NCI-H526 (cell line): ENCODE measurements at regions not wholly inside any gene's neighbourhood (a gene's known extent, or its start where the extent isn't known, plus 50 kb on each side); places are given as distances from the start of the nearest gene placed in this dataset.
A peak's percentile ranks its signal among the peaks of the same experiment; 100 is the strongest.

Source experiments
- DNase-seq, 2 experiments: peaks; one replicate each; lab custom pipeline; 2025; lab: John Stamatoyannopoulos, UW

DNA sequence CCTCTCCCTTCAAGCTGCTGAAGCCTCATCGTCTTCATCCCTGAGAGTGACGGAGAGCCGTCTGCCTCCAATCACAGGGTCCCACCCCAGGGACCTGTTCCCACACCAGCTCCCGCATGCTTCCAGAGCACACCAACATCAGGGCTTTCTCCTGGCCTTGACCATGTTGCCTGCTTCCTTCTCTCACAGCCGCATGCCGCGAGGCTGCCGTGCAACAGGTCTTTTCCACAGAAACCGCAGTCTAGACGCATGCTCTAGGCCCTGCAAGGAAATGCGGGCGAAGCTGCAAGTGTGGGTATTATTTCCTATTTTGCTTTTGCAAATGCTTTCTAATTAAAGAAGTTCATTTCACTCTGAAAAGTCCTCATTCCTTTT lies 277.8 kb downstream of the EIPR1 start:
- DNase-seq = no peak

DNA sequence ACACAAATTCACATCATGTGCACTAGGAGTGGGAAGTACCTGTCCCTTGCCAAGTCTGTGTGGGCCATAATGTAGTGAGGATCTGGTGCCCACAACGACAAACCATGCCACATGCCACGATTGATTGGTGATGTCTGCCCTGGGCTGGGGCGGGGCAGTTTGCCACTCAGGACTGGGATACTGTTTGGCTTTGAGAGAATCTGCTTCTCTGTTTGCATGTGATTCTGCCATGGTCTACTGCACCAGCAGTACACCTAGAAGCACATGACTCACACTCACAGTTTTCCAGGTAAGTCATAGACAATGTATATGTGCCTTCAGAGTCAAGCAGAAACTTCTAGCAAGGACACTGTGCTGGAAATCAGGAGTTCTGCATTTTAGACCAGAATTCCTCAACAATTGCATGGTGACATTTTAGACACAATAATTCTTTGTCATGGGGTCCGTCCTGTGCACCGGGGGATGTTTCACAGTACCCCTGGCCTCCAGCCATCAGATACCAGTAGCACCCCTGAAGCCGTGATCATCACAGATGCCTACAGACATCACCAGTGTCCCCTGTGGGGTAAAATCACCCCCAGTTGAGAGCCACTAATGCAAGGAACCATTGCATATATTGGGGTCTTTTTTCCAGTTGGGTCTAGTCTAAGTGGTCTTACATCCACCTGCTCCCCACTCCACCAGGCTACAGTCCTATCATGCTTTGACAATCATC lies 278.3 kb downstream of the EIPR1 start:
- DNase-seq = peak in 1 of 2 experiments; percentile 35

DNA sequence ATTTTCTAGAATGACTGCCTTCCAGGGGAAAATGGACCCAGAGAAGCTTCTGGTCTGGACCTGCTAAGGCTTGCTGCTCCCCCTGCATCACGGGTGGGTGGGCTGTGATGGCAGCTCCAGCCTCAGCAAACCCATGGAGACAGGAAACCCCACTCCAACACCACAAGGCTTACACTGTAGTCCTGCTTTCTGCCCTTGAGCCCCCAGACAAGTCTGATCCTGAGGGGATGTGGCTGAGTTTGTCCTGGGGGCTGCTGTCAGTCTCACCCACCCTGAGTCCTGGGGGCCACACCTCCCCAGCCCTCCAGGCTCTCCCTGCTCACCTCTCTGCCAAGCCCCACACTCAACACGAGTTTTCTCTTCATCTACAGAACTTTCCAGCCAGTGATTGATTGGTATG lies 279.4 kb downstream of the EIPR1 start:
- DNase-seq = no peak

DNA sequence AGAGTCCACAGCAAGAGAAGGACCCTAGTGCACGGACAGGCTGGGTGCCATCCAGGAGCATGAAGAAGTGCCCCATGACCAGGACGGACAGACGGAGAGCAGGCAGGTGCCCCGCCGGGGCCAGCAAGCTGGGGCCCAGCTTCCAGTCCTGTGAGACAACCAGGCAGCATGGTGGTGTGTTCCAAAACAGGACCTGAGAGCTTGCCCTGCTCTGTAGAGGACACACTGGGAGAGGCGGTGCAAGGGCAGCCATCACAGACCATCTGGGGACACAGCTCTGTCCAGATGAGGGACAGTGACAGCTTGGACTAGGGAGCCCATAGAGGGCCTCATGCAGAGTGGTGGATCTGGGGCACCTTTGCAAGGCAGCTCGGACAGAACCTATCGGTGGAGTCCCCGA lies 279.8 kb downstream of the EIPR1 start:
- no peak for DNase-seq

DNA sequence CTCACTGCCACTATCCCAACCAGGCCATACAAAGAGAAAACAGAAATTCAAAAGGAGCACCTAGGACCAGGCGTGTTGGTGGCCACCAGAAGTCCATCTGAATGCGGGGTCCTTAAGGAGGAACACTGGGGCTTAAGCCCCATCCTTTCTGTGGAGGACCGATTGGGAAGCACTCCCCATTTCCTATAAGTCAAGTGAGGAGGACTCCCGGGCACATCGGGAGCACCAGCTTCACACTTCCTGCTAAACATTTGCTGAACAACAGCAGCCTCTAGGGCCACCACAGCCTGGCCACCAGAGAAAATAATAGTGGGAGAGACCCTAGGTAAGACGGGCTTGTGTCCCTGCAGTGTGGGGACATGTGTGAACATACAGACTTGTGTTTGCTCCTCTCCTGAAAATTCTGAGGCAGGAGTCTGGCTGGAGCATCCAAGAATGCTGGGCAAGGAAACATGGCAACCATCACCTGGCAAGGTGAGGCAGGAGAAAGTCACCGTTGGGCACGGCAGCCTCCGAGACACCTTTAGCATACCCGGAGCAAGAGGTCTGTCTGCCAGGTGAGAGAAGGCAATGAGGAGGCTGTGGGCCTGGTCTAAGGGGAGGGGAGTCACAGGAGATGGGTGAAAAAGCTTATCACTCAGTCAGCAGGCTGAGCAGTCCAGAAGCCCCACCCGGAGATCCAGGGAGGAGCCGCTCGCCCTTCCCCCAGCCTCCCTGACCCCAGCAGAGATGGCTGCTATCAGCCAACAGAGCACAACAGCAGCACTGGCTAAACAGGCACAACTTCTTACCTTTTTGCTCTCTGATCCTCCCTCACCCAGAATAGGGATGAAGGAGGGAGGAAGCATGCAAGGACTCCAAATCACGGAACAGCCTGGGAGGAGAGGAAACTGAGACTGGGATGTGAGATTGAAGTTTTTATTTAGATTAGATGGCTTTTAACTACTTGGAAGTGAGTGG lies 282.3 kb downstream of the EIPR1 start:
- no peak for DNase-seq

DNA sequence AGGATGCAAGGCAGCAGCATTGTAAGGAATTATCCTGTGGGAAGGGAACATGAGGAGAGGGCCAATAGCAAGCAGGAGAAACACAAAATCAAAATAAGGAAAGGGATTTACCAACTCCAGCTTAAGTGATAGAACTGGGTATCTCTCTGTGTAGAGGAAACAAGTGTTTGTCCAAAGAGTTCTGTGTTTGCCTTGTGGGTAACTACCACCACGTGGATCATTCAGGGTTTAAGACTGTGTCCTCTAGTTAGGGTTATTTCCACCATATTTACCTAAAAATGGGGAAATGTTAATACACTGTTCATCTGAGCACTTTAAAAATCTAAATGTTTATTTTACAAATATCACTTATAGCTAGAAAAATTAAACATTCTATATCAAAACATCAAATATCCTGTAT lies 283.3 kb downstream of the EIPR1 start:
- no peak for DNase-seq

DNA sequence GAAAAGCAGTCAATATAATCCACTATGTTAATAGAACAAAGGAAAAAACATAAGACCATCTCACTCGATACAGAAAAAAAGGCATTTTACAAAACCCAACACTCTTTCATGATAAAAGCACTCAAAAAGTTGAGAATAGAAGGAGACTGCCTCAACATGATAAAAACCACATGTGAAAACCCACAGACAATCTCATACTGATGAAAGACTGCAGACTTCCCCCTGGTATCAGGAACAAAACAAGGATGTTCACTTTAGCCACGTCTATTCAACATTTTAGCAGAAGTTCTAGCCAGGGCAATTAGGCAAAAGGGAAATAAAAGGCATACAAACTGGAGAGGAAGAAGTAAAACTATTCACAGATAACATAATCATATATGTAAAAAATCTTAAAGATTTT lies 285.9 kb downstream of the EIPR1 start:
- DNase-seq = no peak

DNA sequence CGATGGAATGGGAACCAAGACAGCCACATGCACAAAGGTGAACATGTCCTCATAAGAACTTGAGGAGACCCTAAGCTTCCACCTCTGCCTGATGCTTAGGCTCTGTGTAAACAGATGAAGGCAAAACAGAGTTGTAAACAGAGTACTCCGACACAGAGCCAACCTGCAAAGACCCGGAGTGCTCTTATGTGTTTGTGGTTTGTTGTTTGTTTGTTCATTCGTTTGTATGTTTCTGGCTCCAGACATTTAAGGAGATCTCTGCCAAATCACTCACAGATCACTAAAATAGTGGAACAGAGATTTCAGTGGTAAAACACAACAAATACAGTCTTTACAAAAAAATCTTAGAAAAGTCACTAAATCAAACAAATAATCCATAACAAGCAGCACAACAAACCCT lies 294.9 kb downstream of the EIPR1 start:
- no peak for DNase-seq

DNA sequence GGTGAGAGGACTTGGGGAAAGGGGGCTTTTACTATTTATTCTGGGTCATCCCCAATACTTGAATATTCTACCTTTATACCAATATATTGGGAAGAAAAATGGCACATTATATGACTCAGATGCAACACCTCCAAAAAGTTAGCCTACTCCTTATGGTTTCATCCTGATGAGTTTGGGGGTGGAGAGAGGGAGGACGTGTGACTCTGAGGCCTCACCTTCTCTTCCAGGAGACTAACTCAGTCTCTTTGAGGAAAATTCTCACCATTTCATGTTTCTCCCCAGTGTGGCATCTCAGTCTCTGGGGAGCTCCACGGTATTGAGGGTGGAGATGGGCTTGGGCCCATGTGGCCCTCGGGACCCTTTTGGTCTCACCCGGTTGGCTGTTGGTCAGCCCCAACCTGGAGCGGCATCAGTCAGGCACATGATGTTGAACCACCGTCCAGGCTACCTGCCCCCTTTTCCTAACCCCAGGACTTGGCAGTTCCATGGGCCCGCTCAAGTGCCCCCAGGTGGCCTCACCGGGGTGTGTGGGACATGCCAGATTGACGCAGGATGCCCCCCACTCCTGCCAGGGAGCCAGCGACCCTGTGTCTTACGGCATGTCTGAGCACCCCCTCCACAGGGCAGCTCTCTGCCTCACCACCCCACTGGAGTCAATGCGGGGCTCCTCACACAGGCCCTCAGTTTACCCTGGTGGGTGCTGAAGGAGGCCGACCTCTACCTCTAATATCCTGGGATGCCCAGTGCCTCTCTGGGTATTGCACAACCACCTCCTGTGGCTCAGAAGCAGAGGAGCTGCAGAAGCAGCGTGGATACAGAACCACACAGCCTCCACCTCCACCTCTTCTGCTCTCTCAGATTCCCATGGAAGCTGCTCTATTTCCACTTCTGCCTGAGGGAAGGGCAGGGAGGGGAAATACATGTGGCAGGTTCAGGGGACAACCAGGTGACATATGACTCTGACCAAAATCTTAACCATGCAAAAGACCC lies 297.4 kb downstream of the EIPR1 start:
- DNase-seq = no peak

DNA sequence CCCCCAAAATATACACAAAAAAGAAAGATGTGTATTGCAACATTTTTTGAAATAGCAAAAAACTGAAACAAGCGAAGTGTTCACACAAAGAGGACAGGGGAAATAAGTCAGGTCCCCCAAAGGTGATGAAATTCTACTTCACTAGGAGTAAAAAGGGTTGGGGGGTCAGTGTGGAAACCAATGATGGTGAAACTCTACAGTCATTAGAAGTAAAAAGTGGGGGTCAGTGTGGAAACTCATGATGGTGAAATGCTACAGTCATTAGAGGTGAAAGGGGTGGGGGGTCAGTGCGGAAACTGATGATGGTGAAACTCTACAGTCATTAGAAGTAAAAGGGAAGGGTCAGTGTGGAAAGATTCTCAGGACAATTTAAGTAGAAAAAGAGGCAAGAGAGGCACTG lies 298.2 kb downstream of the EIPR1 start:
- no peak for DNase-seq

DNA sequence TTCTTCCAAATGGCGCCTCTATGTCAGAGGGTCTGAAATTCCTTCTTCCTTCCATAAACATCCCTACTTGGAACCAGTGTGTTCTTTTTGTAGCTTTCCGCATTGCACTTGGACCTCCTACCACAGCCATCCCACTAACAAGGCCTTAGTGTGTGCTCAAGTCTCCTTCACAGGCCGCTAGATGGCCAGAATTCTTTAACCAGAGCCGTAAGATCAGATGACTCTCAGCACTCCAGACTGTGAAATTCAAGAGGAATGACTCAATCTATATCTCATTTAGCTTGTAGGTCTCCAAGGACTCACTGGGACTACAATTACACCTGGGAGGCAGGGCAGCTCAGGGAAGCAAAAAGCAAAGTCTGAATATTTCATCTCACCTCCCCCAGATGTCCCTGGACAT lies 298.9 kb downstream of the EIPR1 start:
- no peak for DNase-seq

DNA sequence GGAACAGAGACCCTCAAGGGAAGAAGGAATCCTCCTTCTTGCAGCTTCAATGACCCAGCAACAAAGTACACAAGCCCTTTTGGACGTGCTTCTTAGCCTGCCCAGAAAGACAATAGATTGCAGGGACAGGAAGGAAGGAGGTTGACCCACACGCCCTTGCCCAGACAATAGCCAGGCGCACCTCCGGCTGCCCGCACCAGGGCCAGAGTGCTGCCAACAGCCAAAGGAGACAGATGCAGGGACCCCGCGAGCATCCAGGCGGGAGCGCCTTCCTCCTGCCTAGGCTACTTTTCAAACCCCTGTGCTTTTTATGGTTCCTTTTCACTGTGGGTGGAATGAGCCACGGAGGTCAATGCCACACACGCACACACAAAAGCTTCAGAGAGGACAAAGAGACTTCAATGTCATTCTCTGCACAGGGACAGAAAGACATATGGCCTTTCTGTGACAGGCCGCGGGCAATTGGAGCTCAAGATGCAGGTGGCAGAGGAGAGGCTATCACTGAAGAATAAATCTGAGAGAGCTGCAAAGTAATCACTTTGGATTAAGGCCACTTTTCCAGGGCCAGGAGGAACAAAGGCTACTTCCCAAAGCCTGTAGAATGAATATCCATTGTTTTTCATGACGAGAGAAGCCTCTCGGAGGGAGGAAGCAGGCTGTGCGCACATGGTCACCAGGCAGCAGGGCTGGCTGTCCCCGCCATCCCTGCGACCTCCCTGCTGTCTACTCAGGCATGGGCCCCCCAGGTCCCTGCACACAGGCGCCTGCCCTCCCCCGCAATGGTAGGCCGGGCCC lies 300.6 kb downstream of the EIPR1 start:
- no peak for DNase-seq

DNA sequence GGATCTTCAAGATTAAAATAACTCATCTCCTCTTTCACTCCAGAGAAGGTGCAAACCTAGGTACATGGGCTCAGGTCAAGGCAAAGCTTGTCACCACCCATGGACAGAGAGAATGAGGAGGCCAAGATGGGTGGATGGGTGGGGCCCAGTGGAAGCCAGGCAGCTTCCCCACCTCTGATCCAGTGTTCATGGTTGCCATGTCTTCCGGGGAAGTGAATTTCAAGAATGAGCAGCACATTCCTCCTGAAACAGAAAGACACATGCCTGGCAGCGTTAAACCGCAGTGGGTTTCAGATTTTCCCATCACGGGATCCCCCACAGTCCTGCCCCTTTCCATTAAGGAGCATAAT lies 301.7 kb downstream of the EIPR1 start:
- DNase-seq = no peak

DNA sequence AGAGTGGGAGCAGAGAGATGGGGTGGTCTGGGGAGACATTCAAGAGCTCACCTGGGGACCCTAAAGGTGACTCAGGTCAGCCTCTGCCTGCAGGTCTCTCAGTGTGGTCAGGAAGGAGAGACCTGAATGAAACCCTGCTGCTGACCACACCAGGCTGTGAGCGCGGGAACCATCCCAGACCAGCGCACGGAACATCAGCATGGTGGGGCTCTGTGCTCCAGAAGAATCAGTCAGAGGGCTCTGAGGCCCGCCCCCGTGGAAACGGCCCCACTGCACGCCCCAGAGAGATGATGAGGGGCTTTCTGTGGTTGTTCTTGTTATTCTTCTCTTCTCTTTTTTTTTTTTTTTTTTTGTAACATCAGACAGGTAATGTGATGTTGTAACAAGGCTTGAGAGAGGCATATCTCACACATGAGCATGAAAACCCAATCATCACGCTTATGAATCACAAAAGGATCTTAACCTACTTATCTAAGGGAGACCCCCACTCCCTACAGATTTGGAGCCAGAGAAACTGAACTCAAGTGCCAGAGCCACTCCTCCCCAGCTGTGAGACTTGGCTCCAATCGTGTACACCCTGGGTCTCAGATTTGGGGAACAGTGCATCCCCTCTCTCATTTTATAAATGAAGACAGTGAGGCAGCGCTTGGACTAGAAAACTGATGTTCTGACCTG lies 302.2 kb downstream of the EIPR1 start:
- no peak for DNase-seq

DNA sequence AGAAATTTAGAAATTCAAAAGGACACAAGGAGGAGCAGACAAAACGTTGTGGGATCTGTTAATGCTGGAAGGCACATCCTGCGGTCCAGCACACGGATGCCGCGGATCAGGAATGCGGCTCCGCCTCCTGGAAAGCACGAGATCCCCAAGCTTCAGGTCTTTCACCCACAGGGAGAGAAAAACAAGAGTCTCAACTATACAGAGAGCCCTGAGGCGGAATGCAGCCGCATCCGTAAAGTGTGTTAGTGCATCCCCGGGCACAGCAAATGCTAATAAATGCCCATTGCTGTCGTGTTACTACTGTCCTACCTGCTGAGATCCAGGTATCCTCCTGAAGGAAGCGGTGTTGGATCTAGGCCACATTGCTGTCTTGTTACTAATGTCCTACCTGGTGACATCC lies 303.9 kb downstream of the EIPR1 start:
- DNase-seq = no peak

DNA sequence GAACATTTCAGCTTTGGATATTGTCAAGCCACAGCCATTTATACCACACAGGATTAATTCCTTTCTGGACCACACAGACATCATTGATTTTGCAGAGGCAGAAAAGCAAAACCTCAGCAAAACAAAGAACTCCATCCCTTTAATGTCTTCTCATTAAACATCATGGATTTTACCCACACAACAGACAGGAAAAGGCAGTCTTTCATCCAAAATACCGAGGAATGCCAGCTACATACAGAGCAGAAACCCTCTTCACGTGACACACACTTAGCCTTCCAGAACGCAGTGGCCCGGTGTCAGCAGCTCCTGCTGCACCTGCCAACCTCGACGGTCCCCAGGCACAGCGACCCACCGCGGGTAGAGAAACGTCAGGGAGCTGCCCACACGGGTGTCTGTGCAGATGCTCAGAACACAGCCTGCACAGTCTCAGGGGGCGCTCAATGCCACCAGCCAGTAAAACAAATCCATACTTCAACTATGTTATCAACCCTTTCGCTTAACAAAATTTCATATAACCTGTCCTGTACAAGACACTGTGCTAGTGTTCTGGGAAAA lies 304.5 kb downstream of the EIPR1 start:
- DNase-seq = no peak

DNA sequence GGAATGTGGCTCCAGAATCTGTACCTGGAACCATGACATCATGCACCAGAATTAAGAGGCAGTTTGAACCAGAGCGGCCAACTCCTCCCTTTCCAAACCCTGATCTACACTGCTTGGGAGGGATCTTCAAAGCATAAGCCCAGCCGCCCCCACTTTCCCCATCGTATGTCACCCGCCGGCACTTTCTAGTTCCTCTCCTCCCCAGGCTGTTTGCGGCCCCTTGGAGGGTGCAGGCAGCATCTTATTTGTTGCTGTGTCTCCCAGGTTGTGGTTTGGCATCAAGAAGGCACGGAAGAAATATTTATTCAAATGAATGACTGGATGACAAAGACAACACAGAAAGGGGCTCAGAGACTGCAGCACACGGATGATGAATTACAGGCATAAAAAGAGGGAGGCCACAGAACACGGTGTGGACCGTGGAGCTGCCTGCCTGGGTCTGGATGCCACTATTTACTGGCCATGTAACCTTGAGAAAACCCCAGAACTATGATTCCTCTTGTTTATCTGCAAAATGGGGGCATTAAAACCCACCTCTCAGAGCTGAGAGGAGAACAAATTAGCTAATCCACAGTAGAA lies 305.8 kb downstream of the EIPR1 start:
- DNase-seq = no peak

DNA sequence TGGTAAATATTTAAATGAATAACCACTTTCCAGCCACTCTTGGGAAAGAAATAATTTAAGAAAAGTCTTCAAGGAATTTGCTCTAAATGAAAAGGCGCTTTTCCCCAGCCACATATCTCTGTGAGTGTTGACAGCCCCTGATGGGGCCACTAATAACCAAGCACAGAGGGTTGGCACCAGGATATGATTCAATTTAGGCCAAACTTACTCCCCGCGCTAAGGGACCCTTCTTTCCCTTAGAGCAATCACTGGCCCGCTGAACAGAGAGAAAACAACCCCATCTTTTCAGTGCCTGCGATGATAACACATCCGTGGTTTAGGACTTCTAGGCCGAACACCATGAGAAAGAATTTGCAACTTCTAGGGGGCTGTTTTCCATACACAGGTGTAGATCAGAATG lies 310.8 kb downstream of the EIPR1 start:
- DNase-seq = no peak

DNA sequence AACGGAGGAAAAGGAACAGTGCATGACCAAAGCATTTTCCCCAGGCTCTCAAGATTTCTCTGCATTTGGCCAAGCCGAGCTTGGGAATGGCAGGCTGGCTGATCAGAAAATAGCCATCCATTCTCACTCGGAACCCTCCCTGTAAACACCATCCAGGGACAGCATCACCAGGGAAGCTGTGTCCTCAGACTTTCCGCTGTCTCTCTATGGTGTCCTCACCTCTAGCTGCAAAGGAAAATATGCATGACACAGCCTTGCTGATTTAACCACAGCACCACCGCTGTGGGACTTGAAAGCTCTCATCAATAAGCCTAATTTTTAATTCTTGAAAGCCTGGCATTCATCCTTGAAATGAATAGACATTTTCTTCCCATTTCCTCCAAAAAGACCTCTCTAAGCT lies 311.7 kb downstream of the EIPR1 start:
- DNase-seq = no peak
